NCI-H345 (cell line): ENCODE measurements at regions not wholly inside any gene's neighbourhood (a gene's known extent, or its start where the extent isn't known, plus 50 kb on each side); places are given as distances from the start of the nearest gene placed in this dataset.
A peak's percentile ranks its signal among the peaks of the same experiment; 100 is the strongest.
"Not testable (repeated sequence)": the region's sequence is repeated elsewhere in the genome, so short reads cannot be mapped to it uniquely, and the experiment has no call there.

Experiments
- DNase-seq: peaks from one replicate; lab custom pipeline; 2025; lab: John Stamatoyannopoulos, UW

- DNase-seq: no peak
Observed at GRCh38 chr1:219350172-219350931, 176.7 kb downstream of the LYPLAL1 start.

- no peak for DNase-seq
Observed at GRCh38 chr1:219347921-219348391, 174.3 kb downstream of the LYPLAL1 start.

- no peak for DNase-seq
Observed at GRCh38 chr1:219347376-219347775, 173.7 kb downstream of the LYPLAL1 start.

GRCh38 chr1:219345953-219346352, 172.3 kb downstream of the LYPLAL1 start:
- DNase-seq: no peak

GRCh38 chr1:219342836-219343235, 169.2 kb downstream of the LYPLAL1 start:
- no peak for DNase-seq

- DNase-seq: no peak
Observed at GRCh38 chr1:219340796-219341195, 167.1 kb downstream of the LYPLAL1 start.

- DNase-seq: no peak
Observed at GRCh38 chr1:219339466-219339865, 165.8 kb downstream of the LYPLAL1 start.

GRCh38 chr1:219337588-219337987, 163.9 kb downstream of the LYPLAL1 start:
- no peak for DNase-seq

- DNase-seq: no peak
Observed at GRCh38 chr1:219333626-219334025, 159.9 kb downstream of the LYPLAL1 start.

- DNase-seq: no peak
Observed at GRCh38 chr1:219331424-219331823, 157.7 kb downstream of the LYPLAL1 start.

- DNase-seq: peak; percentile 49
Observed at GRCh38 chr1:219330669-219331068, 157.0 kb downstream of the LYPLAL1 start.

- no peak for DNase-seq
Observed at GRCh38 chr1:219330001-219330400, 156.3 kb downstream of the LYPLAL1 start.

GRCh38 chr1:219329578-219329977, 155.9 kb downstream of the LYPLAL1 start:
- DNase-seq: no peak

GRCh38 chr1:219326843-219327242, 153.2 kb downstream of the LYPLAL1 start:
- no peak for DNase-seq

GRCh38 chr1:219325368-219325742, 151.7 kb downstream of the LYPLAL1 start:
- no peak for DNase-seq

GRCh38 chr1:219324629-219325367, 151.1 kb downstream of the LYPLAL1 start:
- no peak for DNase-seq

GRCh38 chr1:219324171-219324570, 150.5 kb downstream of the LYPLAL1 start:
- no peak for DNase-seq

- no peak for DNase-seq
Observed at GRCh38 chr1:219323426-219323825, 149.7 kb downstream of the LYPLAL1 start.

GRCh38 chr1:219322766-219323165, 149.1 kb downstream of the LYPLAL1 start:
- DNase-seq: no peak

GRCh38 chr1:219320563-219320962, 146.9 kb downstream of the LYPLAL1 start:
- not testable (repeated sequence) for DNase-seq

GRCh38 chr1:219318826-219319225, 145.1 kb downstream of the LYPLAL1 start:
- DNase-seq: no peak

GRCh38 chr1:219317762-219318353, 144.2 kb downstream of the LYPLAL1 start:
- DNase-seq: no peak

- DNase-seq: no peak
Observed at GRCh38 chr1:219316066-219316465, 142.4 kb downstream of the LYPLAL1 start.
